ENCODE measurements at regions not wholly inside any gene's neighbourhood (a gene's known extent, or its start where the extent isn't known, plus 50 kb on each side); places are given as distances from the start of the nearest gene placed in this dataset.

GRCh38 chr16:63769211-63769610, 1352.7 kb downstream of the CDH11 start:
- TF ChIP-seq POLR2AphosphoS5 (IDR thresholded peaks at IDR 0.05) (no peak), POLR2A (IDR thresholded peaks at IDR 0.05) (no peak), CTCF (IDR thresholded peaks at IDR 0.05) (no peak)

Data from stomach (tissue), 4 donors.